Eye (tissue), 1 donor: ENCODE measurements at regions not wholly inside any gene's neighbourhood (a gene's known extent, or its start where the extent isn't known, plus 50 kb on each side); places are given as distances from the start of the nearest gene placed in this dataset.
"Not testable (repeated sequence)": the region's sequence is repeated elsewhere in the genome, so short reads cannot be mapped to it uniquely, and the experiment has no call there.

Experiments used
- DNase-seq: peaks from one replicate; pipeline ENCODE4 v3.0.0-alpha.2; 2015

GRCh38 chr14:38973083-38973700 is 129.8 kb downstream of the SEC23A start:
- peak; percentile 36 for DNase-seq

- no peak for DNase-seq
Observed at GRCh38 chr14:38972511-38972910, 130.5 kb downstream of the SEC23A start.

- DNase-seq: peak; percentile 38
Observed at GRCh38 chr14:38971258-38971921, 131.6 kb downstream of the SEC23A start.

GRCh38 chr14:38964630-38965029 is 138.4 kb downstream of the SEC23A start:
- no peak for DNase-seq

- no peak for DNase-seq
Observed at GRCh38 chr14:38960946-38961531, 142.0 kb downstream of the SEC23A start.

GRCh38 chr14:38959021-38959420 is 144.0 kb downstream of the SEC23A start:
- no peak for DNase-seq

GRCh38 chr14:38958589-38958988 is 144.4 kb downstream of the SEC23A start:
- no peak for DNase-seq

- no peak for DNase-seq
Observed at GRCh38 chr14:38951451-38951850, 151.6 kb downstream of the SEC23A start.

GRCh38 chr14:38950676-38951075 is 152.4 kb downstream of the SEC23A start:
- DNase-seq: no peak

- no peak for DNase-seq
Observed at GRCh38 chr14:38948576-38948975, 154.5 kb downstream of the SEC23A start.

GRCh38 chr14:38948171-38948570 is 154.9 kb downstream of the SEC23A start:
- DNase-seq: no peak

- DNase-seq: no peak
Observed at GRCh38 chr14:38947343-38947742, 155.7 kb downstream of the SEC23A start.

- no peak for DNase-seq
Observed at GRCh38 chr14:38944691-38945090, 158.3 kb downstream of the SEC23A start.

GRCh38 chr14:38941488-38941887 is 161.5 kb downstream of the SEC23A start:
- no peak for DNase-seq

GRCh38 chr14:38932653-38933000 is 170.4 kb downstream of the SEC23A start:
- not testable (repeated sequence) for DNase-seq

GRCh38 chr14:38931969-38932652 is 170.9 kb downstream of the SEC23A start:
- DNase-seq: no peak

GRCh38 chr14:38930898-38931297 is 172.1 kb downstream of the SEC23A start:
- no peak for DNase-seq

GRCh38 chr14:38930022-38930421 is 173.0 kb downstream of the SEC23A start:
- no peak for DNase-seq

GRCh38 chr14:38929416-38929815 is 173.6 kb downstream of the SEC23A start:
- DNase-seq: peak; percentile 48

GRCh38 chr14:38921893-38922292 is 181.1 kb downstream of the SEC23A start:
- not testable (repeated sequence) for DNase-seq

GRCh38 chr14:38915125-38915524 is 187.9 kb downstream of the SEC23A start:
- DNase-seq: no peak

GRCh38 chr14:38910092-38910491 is 192.9 kb downstream of the SEC23A start:
- no peak for DNase-seq

- no peak for DNase-seq
Observed at GRCh38 chr14:38904959-38905358, 198.1 kb downstream of the SEC23A start.

- no peak for DNase-seq
Observed at GRCh38 chr14:38901791-38902190, 201.2 kb downstream of the SEC23A start.
